HepG2 (cell line): ENCODE measurements at regions not wholly inside any gene's neighbourhood (a gene's known extent, or its start where the extent isn't known, plus 50 kb on each side); places are given as distances from the start of the nearest gene placed in this dataset.

Experiments
- ATAC-seq: fragments of 200-7000 bp; cut with Tn5 transposase; 3 replicates; pipeline ENCODE4 v1.9.1; 2020; ENCODE audit warnings: mild to moderate bottlenecking, moderate library complexity
- BruUV-seq: library from RNA; stranded (reverse); fragments of 400-500 nt; replicated peaks from 2 replicates; lab custom pipeline; 2021; lab: Mats Ljungman, UMichigan
- CTCF ChIA-PET: fragments of 300-600 bp; formaldehyde crosslinking; extraction: SDS; loops from one replicate; lab custom pipeline; 2021; ENCODE audit warnings: low total read pairs, inconsistent platforms, low intra/inter-chr PET ratio; lab: Yijun Ruan, JAX
- POLR2A ChIA-PET: fragments of 350-600 bp; sonication (Branson Sonifier 250); formaldehyde crosslinking; loops from one replicate; lab custom pipeline; 2020; ENCODE audit warnings: antibody characterized with exemption, inconsistent platforms; lab: Yijun Ruan, JAX
- DNase-seq: peaks from one replicate; pipeline ENCODE4 v3.0.0-alpha.2; 2015; ENCODE audit warnings: low spot score
- FAIRE-seq: peaks from 3 replicates; lab custom pipeline; 2011; peaks lifted over from hg19 to GRCh38; lab: Jason Lieb, UNC
- H2AFZ ChIP-seq: one replicate; pipeline ENCODE4 v1.6.1; 2011; ENCODE audit warnings: low read length, inconsistent platforms
- H3K27ac ChIP-seq: fragments of 300-600 bp; 3 replicates; pipeline ENCODE4 v1.8.0; 2011; ENCODE audit warnings: mixed run types, mild to moderate bottlenecking, mixed read lengths, low read length, inconsistent platforms; ENCODE audit not compliant: insufficient read depth; ENCODE audit errors: extremely low read length
- H3K27me3 ChIP-seq, 2 experiments: fragments of 200-600 bp in 1 of 2; 2 replicates in 1 of 2; 3 replicates in 1 of 2; pipeline versions ENCODE4 v1.6.0 to v1.8.0; 2011; ENCODE audit warnings: low read length in 2 of 2, mild to moderate bottlenecking in 2 of 2, moderate library complexity in 2 of 2, inconsistent platforms in 1 of 2; ENCODE audit not compliant: insufficient read depth in 2 of 2, control insufficient read depth in 1 of 2
- H3K36me3 ChIP-seq, 2 experiments: fragments of 200-600 bp in 1 of 2; replicated peaks in 1 of 2; 2 replicates in 1 of 2; 3 replicates in 1 of 2; pipeline versions ENCODE4 v1.5.1 to v1.8.0; 2011; ENCODE audit warnings: low read length in 2 of 2, inconsistent platforms in 1 of 2; ENCODE audit not compliant: insufficient read depth in 2 of 2, control insufficient read depth in 1 of 2
- H3K4me1 ChIP-seq: 2 replicates; pipeline ENCODE4 v1.5.1; 2012; ENCODE audit warnings: low read length, inconsistent platforms; ENCODE audit not compliant: insufficient read depth
- H3K4me2 ChIP-seq: 2 replicates; pipeline ENCODE4 v1.6.0; 2011; ENCODE audit warnings: low read depth, low read length, inconsistent platforms
- H3K4me3 ChIP-seq, 3 experiments: fragments of 200-600 bp in 1 of 3; sonication (generic), shearing (Covaris generic) in 1 of 3; replicated peaks in 1 of 3; 2 replicates each; pipeline ENCODE4 v1.5.1; 2011 to 2016; ENCODE audit warnings: low read length in 3 of 3, inconsistent platforms in 2 of 3, low read depth in 2 of 3, mild to moderate bottlenecking in 2 of 3, control low read depth in 1 of 3, mixed read lengths in 1 of 3; ENCODE audit not compliant: insufficient read depth in 1 of 3
- H3K79me2 ChIP-seq: one replicate; pipeline ENCODE4 v1.6.1; 2011; ENCODE audit warnings: low read length, inconsistent platforms; ENCODE audit not compliant: insufficient read depth
- H3K9ac ChIP-seq: 2 replicates; pipeline ENCODE4 v1.6.0; 2011; ENCODE audit warnings: mild to moderate bottlenecking, low read depth, low read length, inconsistent platforms; ENCODE audit not compliant: insufficient read depth
- H3K9me3 ChIP-seq: 2 replicates; pipeline ENCODE4 v1.5.1; 2012; ENCODE audit warnings: mild to moderate bottlenecking, low read length
- H4K20me1 ChIP-seq: 2 replicates; pipeline ENCODE4 v1.6.0; 2011; ENCODE audit warnings: inconsistent platforms, mild to moderate bottlenecking, low read length, moderate library complexity; ENCODE audit not compliant: insufficient read depth
- AHR ChIP-seq: IDR thresholded peaks from 2 replicates; pipeline ENCODE4 v1.6.1; 2018; ENCODE audit warnings: missing genetic modification reagents, missing compliant biosample characterization
- CHD2 ChIP-seq: IDR thresholded peaks from 2 replicates; pipeline ENCODE4 v1.6.1; 2011; ENCODE audit warnings: low read depth, low read length, improper control_type of control experiment
- ISX ChIP-seq: sonication (generic); formaldehyde crosslinking; conservative IDR thresholded peaks from 2 replicates; pipeline ENCODE4 v1.5.0; 2020; ENCODE audit warnings: missing genetic modification reagents
- RFX5 ChIP-seq: IDR thresholded peaks from 2 replicates; pipeline ENCODE4 v1.6.1; 2011; ENCODE audit warnings: low read depth, low read length, improper control_type of control experiment
- SRY ChIP-seq: sonication (generic); formaldehyde crosslinking; IDR thresholded peaks from 2 replicates; pipeline ENCODE4 v1.8.0; 2022; ENCODE audit warnings: mild to moderate bottlenecking, missing genetic modification reagents
- TMF1 ChIP-seq: sonication (generic); formaldehyde crosslinking; IDR thresholded peaks from 2 replicates; pipeline ENCODE4 v1.8.1; 2022; ENCODE audit warnings: low read depth, missing genetic modification reagents
- ZNF337 ChIP-seq: sonication (generic); formaldehyde crosslinking; IDR thresholded peaks from 2 replicates; pipeline ENCODE4 v1.5.1; 2020; ENCODE audit warnings: missing genetic modification reagents, low read depth, mild to moderate bottlenecking, borderline replicate concordance
- ZNF33A ChIP-seq: sonication (generic); formaldehyde crosslinking; IDR thresholded peaks from 2 replicates; pipeline ENCODE4 v1.5.1; 2020; ENCODE audit warnings: missing genetic modification reagents, mild to moderate bottlenecking, moderate library complexity, borderline replicate concordance
- ZNF572 ChIP-seq: sonication (generic); formaldehyde crosslinking; IDR thresholded peaks from 2 replicates; pipeline ENCODE4 v1.5.1; 2020; ENCODE audit warnings: mild to moderate bottlenecking, missing genetic modification reagents
- ZNF678 ChIP-seq: sonication (generic); formaldehyde crosslinking; IDR thresholded peaks from 2 replicates; pipeline ENCODE4 v1.4.0; 2020; ENCODE audit warnings: mild to moderate bottlenecking, missing genetic modification reagents
- ZNF850 ChIP-seq: sonication (generic); formaldehyde crosslinking; conservative IDR thresholded peaks from 2 replicates; pipeline ENCODE4 v1.9.0; 2021; ENCODE audit warnings: mild to moderate bottlenecking, missing genetic modification reagents
- WGBS: methylation state at CpG from one replicate; pipeline ENCODE4 v1.1.6; 2017; ENCODE audit warnings: low lambda C conversion rate; 5-methylcytosine and 5-hydroxymethylcytosine counted together
- in situ Hi-C: cut with HindIII; loops from 2 replicates; pipeline ENCODE4 v1.10.0; 2017; ENCODE audit warnings: low pct_unique_long_range_greater_than_20kb; ENCODE audit not compliant: extremely low pct_ligation_motif_present
- intact Hi-C: fragments of 100-400 bp; cut with micrococcal nuclease; formaldehyde crosslinking; loops from one replicate; pipeline ENCODE4 v1.10.0; 2022; ENCODE audit not compliant: unreplicated experiment
- TF ChIP-seq, protein P1 (sequence below): IDR thresholded peaks from 2 replicates; pipeline ENCODE4 v1.6.1; 2016
- TF ChIP-seq, protein P2 (sequence below): sonication (generic); formaldehyde crosslinking; conservative IDR thresholded peaks from 2 replicates; pipeline ENCODE4 v1.4.0; 2020; ENCODE audit warnings: missing genetic modification reagents
- TF ChIP-seq, protein P3 (sequence below): sonication (generic); formaldehyde crosslinking; IDR thresholded peaks from 2 replicates; pipeline ENCODE4 v1.4.0; 2020; ENCODE audit warnings: mild to moderate bottlenecking, missing genetic modification reagents

DNA sequence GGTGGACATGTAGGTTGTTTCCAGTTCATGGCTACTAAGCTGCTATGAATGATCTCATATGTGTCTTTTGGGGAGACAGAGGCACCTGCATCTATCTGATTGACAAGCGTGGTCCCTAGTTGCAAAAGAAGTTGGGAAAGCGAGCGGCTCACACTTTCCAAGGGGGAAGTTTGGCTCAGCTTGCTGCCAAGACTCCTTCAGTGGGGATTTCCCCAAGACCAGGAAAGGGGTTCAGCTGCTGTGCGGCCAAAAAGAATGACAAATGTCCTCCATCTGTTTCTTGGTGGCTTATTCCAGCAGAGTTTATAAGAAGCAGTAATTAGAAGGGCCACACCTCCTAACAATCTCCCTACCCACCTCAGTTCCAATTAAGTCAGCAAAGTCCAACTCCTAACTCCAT lies 128.5 kb upstream of the GALNT2 start (continued):
- no peak for TF ChIP-seq TMF1
- TF ChIP-seq AHR: no peak

DNA sequence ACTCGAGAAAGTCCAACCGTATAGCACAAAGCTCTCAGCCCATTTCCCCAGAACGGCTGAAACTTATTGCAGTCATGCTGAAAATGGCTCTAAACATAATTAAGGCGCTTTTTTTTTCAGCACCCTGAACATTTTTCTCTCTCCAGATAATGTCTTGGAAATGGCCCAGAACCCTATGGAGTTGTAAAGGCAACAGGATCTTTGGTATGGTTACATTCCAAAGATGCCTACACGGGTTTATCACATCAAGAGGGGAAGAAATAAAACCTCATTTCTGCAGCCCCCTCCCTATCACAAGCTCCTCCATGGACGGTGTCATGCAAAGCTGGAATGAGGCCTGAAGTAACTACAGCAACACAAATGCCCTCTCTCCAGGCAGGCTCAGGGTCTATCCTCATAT lies 126.4 kb upstream of the GALNT2 start:
- DNase-seq: no peak
- H3K9me3 ChIP-seq: no peaks in the 10 kb centered on the region
- POLR2A ChIA-PET: no interaction called here
- no peaks in the 10 kb centered on the region for H3K36me3 ChIP-seq
- BruUV-seq: no TSS peak
- H4K20me1 ChIP-seq: no peaks in the 10 kb centered on the region
- no peaks in the 10 kb centered on the region for H3K4me1 ChIP-seq
- no peak for ATAC-seq
- no peak overlapping the region for H3K9ac ChIP-seq
- no peak overlapping the region for H3K4me3 ChIP-seq
- no peak for FAIRE-seq
- no peak overlapping the region for H2AFZ ChIP-seq
- peaks cover 0 to 32% of the 10 kb centered on the region in 2 experiments; a peak in 3 of 5 replicates for H3K27me3 ChIP-seq
- CTCF ChIA-PET: no interaction called here
- H3K27ac ChIP-seq: no peak overlapping the region
- no peak overlapping the region for H3K4me2 ChIP-seq
- H3K79me2 ChIP-seq: no peaks in the 10 kb centered on the region
- intact Hi-C loops: no loop called here
- in situ Hi-C loops: no loop called here
- WGBS: 15% methylated on average over 6 of the region's 6 CpGs
- no peak for TF ChIP-seq ZNF572 (CRISPR knock-in tag)
- TF ChIP-seq, protein P1, sequence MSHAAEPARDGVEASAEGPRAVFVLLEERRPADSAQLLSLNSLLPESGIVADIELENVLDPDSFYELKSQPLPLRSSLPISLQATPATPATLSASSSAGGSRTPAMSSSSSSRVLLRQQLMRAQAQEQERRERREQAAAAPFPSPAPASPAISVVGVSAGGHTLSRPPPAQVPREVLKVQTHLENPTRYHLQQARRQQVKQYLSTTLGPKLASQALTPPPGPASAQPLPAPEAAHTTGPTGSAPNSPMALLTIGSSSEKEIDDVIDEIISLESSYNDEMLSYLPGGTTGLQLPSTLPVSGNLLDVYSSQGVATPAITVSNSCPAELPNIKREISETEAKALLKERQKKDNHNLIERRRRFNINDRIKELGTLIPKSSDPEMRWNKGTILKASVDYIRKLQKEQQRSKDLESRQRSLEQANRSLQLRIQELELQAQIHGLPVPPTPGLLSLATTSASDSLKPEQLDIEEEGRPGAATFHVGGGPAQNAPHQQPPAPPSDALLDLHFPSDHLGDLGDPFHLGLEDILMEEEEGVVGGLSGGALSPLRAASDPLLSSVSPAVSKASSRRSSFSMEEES: no peak
- TF ChIP-seq, protein P2, sequence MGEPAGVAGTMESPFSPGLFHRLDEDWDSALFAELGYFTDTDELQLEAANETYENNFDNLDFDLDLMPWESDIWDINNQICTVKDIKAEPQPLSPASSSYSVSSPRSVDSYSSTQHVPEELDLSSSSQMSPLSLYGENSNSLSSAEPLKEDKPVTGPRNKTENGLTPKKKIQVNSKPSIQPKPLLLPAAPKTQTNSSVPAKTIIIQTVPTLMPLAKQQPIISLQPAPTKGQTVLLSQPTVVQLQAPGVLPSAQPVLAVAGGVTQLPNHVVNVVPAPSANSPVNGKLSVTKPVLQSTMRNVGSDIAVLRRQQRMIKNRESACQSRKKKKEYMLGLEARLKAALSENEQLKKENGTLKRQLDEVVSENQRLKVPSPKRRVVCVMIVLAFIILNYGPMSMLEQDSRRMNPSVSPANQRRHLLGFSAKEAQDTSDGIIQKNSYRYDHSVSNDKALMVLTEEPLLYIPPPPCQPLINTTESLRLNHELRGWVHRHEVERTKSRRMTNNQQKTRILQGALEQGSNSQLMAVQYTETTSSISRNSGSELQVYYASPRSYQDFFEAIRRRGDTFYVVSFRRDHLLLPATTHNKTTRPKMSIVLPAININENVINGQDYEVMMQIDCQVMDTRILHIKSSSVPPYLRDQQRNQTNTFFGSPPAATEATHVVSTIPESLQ (CRISPR knock-in tag): no peak
- TF ChIP-seq, protein P3, sequence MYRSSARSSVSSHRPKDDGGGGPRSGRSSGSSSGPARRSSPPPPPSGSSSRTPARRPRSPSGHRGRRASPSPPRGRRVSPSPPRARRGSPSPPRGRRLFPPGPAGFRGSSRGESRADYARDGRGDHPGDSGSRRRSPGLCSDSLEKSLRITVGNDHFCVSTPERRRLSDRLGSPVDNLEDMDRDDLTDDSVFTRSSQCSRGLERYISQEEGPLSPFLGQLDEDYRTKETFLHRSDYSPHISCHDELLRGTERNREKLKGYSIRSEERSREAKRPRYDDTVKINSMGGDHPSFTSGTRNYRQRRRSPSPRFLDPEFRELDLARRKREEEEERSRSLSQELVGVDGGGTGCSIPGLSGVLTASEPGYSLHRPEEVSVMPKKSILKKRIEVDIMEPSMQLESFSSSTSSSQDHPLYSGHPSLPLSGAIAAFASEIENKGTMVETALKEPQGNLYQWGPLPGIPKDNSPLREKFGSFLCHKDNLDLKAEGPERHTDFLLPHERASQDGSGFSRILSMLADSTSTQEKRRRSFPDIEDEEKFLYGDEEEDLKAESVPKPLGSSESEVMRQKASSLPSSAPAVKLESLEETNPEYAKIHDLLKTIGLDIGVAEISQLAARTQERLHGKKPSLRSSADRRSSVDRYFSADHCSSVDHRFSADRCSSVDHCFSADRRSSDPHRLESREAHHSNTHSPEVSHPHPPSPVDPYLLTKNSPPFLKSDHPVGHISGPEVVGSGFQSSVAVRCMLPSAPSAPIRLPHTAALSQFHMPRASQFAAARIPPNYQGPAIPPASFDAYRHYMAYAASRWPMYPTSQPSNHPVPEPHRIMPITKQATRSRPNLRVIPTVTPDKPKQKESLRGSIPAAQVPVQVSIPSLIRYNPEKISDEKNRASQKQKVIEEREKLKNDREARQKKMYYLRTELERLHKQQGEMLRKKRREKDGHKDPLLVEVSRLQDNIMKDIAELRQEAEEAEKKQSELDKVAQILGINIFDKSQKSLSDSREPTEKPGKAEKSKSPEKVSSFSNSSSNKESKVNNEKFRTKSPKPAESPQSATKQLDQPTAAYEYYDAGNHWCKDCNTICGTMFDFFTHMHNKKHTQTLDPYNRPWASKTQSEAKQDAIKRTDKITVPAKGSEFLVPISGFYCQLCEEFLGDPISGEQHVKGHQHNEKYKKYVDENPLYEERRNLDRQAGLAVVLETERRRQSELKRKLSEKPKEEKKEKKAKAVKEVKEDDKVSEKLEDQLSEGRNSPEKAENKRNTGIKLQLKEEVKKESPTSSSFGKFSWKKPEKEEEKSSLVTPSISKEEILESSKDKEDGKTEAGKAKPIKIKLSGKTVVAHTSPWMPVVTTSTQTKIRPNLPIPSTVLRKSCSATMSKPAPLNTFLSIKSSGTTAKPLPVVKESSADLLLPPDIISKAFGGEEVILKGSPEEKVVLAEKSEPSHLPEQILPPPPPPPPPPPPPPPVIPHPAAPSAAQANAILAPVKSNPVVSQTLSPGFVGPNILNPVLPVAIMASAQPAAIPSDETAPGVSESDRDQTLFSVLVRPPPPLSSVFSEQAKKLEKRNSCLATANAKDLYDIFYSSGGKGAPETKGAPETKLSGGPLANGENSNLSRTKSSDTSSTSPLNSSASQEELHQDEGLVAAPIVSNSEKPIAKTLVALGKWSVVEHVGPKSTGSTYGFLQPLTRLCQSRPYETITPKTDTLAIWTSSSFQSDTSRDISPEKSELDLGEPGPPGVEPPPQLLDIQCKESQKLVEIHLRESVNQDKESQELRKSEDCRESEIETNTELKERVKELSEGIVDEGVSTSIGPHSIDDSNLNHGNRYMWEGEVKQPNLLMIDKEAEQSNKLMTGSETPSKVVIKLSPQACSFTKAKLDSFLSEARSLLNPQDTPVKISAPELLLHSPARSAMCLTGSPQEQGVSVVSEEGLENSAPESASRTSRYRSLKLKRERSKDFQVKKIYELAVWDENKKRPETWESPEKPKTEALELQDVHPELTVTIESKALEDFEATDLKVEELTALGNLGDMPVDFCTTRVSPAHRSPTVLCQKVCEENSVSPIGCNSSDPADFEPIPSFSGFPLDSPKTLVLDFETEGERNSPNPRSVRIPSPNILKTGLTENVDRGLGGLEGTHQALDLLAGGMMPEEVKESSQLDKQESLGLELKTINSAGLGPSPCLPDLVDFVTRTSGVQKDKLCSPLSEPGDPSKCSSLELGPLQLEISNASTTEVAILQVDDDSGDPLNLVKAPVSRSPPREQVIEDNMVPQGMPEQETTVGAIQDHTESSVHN (CRISPR knock-in tag): no peak
- TF ChIP-seq CHD2: no peak
- TF ChIP-seq ZNF337 (CRISPR knock-in tag): no peak
- TF ChIP-seq ZNF850 (CRISPR knock-in tag): no peak
- no peak for TF ChIP-seq ISX
- TF ChIP-seq RFX5: no peak
- no peak for TF ChIP-seq ZNF33A (CRISPR knock-in tag)
- TF ChIP-seq ZNF678 (CRISPR knock-in tag): no peak
- no peak for TF ChIP-seq SRY (CRISPR knock-in tag)
